ENCODE measurements at regions not wholly inside any gene's neighbourhood (a gene's known extent, or its start where the extent isn't known, plus 50 kb on each side); places are given as distances from the start of the nearest gene placed in this dataset.

GRCh38 chr2:235149240-235149659, 197.4 kb downstream of the SH3BP4 start:
- DNase-seq (ENCODE audit: low spot score) (no peak), ATAC-seq (no peak)
- H3K4me2 ChIP-seq, result no peak overlapping the region
- H2AFZ ChIP-seq, result no peak overlapping the region
- H3K9me2 ChIP-seq (ENCODE audit: insufficient read depth), result peaks cover 1% of the 10 kb centered on the region; the same call in 1 of the 2 replicates
- no peaks in the 10 kb centered on the region for H3K27me3 Mint-ChIP-seq (ENCODE audit: insufficient read depth, low read depth, poor library complexity)
- no peak overlapping the region for H3K27ac ChIP-seq (ENCODE audit: low read depth)
- H3K27ac Mint-ChIP-seq, result no peak overlapping the region
- H3K36me3 Mint-ChIP-seq (ENCODE audit: low read depth), result no peaks in the 10 kb centered on the region
- no peaks in the 10 kb centered on the region for H3K36me3 ChIP-seq (ENCODE audit: insufficient read depth)
- no peaks in the 10 kb centered on the region for H3F3A ChIP-seq (replicated peaks; ENCODE audit: low read depth)
- no peak for TF ChIP-seq CTCF (conservative IDR thresholded peaks at IDR 0.05; ENCODE audit: low read depth in 2 of 2)
- TF ChIP-seq CREB1 (CRISPR knock-in tag; IDR thresholded peaks at IDR 0.05; ENCODE audit: low read depth), result no peak
- no peak for TF ChIP-seq ETS1 (IDR thresholded peaks at IDR 0.05)
- TF ChIP-seq ZNF331 (CRISPR knock-in tag; IDR thresholded peaks at IDR 0.05; ENCODE audit: low read depth), result no peak
- TF ChIP-seq POLR2AphosphoS5 (IDR thresholded peaks at IDR 0.05; ENCODE audit: low read depth), result no peak
- TF ChIP-seq STAT1 (IDR thresholded peaks at IDR 0.05; ENCODE audit: unreplicated experiment), result no peak
- no peak for TF ChIP-seq ZNF114 (CRISPR knock-in tag; IDR thresholded peaks at IDR 0.05)
- no peak for TF ChIP-seq ZNF462 (CRISPR knock-in tag; IDR thresholded peaks at IDR 0.05)
- TF ChIP-seq EZH2phosphoT487 (IDR thresholded peaks at IDR 0.05; ENCODE audit: unreplicated experiment), result no peak
- no peak for TF ChIP-seq EZH2 (IDR thresholded peaks at IDR 0.05; ENCODE audit: low read depth, unreplicated experiment)
- TF ChIP-seq JUNB (IDR thresholded peaks at IDR 0.05; ENCODE audit: unreplicated experiment), result no peak
- no peak for TF ChIP-seq REST (IDR thresholded peaks at IDR 0.05; ENCODE audit: unreplicated experiment)
- no peak for TF ChIP-seq NANOG (IDR thresholded peaks at IDR 0.05; ENCODE audit: borderline replicate concordance)
- no peaks in the 10 kb centered on the region for H3K4me1 ChIP-seq (ENCODE audit: insufficient read depth)
- no peaks in the 10 kb centered on the region for H3K79me2 ChIP-seq (replicated peaks; ENCODE audit: insufficient read depth)
- no peaks in the 10 kb centered on the region for H3K9me3 Mint-ChIP-seq
- no peaks in the 10 kb centered on the region for H4K20me1 ChIP-seq (replicated peaks; ENCODE audit: insufficient read depth)
- no peaks in the 10 kb centered on the region for H3K27me3 ChIP-seq (ENCODE audit: insufficient read depth)
- no peak overlapping the region for H3K4me3 Mint-ChIP-seq
- H3K4me1 Mint-ChIP-seq, result peaks cover 1% of the 10 kb centered on the region
- H3K4me3 ChIP-seq, result no peak overlapping the region

Data from GM23338 (cell line).